ENCODE measurements at regions not wholly inside any gene's neighbourhood (a gene's known extent, or its start where the extent isn't known, plus 50 kb on each side); places are given as distances from the start of the nearest gene placed in this dataset.

DNA sequence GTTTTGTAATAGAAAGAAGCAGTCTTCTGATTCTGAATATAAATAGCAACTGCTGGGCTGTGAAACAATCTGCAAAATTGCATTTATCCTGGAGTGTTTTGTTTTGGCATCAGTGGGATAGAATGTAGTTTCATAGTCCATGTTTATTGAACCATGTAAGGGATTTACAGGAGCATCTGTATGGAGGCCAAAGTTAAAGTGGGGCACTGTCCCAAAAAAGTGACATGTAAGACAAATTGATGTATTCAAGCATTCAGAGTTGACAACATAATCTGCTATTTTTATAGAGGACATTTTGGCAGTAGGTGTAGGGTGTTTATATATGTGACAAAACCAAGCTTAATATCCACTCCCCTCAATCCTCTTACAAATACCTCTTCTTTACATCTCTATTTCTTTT lies 200.5 kb upstream of the ANK2 start:
- TF ChIP-seq, protein P1, sequence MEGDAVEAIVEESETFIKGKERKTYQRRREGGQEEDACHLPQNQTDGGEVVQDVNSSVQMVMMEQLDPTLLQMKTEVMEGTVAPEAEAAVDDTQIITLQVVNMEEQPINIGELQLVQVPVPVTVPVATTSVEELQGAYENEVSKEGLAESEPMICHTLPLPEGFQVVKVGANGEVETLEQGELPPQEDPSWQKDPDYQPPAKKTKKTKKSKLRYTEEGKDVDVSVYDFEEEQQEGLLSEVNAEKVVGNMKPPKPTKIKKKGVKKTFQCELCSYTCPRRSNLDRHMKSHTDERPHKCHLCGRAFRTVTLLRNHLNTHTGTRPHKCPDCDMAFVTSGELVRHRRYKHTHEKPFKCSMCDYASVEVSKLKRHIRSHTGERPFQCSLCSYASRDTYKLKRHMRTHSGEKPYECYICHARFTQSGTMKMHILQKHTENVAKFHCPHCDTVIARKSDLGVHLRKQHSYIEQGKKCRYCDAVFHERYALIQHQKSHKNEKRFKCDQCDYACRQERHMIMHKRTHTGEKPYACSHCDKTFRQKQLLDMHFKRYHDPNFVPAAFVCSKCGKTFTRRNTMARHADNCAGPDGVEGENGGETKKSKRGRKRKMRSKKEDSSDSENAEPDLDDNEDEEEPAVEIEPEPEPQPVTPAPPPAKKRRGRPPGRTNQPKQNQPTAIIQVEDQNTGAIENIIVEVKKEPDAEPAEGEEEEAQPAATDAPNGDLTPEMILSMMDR (optimal IDR thresholded peaks at IDR 0.05 in 1 of 3, IDR thresholded peaks at IDR 0.05 in 1 of 3, conservative IDR thresholded peaks at IDR 0.05 in 1 of 3; ENCODE audit: extremely low read depth in 1 of 3, insufficient read depth in 2 of 3, low read length in 3 of 3) = no peak
- TF ChIP-seq EZH2 (IDR thresholded peaks at IDR 0.05; ENCODE audit: low read length) = no peak

Measured in keratinocyte (primary cell).